Activated naive CD8-positive, alpha-beta T cell treated with anti-CD3 and anti-CD28 coated beads, Interleukin-2, amount 10 ng/mL, durations not matched to agents 7 days and 5 days (primary cell): ENCODE measurements at regions not wholly inside any gene's neighbourhood (a gene's known extent, or its start where the extent isn't known, plus 50 kb on each side); places are given as distances from the start of the nearest gene placed in this dataset.

ENCODE experiments used
- ATAC-seq: fragments of 150-1000 bp; cut with Tn5 transposase; one replicate; pipeline ENCODE4 v1.10.0; 2021; ENCODE audit warnings: low read depth, moderate library complexity
- POLR2A ChIA-PET: fragments of 350-600 bp; sonication (Branson Sonifier 250); formaldehyde crosslinking; loops from one replicate; lab custom pipeline; 2021; ENCODE audit warnings: antibody characterized with exemption; lab: Charles Lee
- DNase-seq: peaks from one replicate; pipeline ENCODE4 v3.0.0; 2021
- H3K27ac Mint-ChIP-seq: one replicate; pipeline ENCODE4 v1.8.0; 2022; ENCODE audit warnings: mild to moderate bottlenecking, mixed read lengths
- H3K27me3 Mint-ChIP-seq: one replicate; pipeline ENCODE4 v1.8.0; 2022; ENCODE audit warnings: mild to moderate bottlenecking, moderate library complexity, mixed read lengths
- H3K36me3 Mint-ChIP-seq: one replicate; pipeline ENCODE4 v1.8.0; 2021; ENCODE audit warnings: mild to moderate bottlenecking, mixed read lengths
- H3K4me1 Mint-ChIP-seq: one replicate; pipeline ENCODE4 v1.8.0; 2021; ENCODE audit warnings: mixed read lengths
- H3K4me3 Mint-ChIP-seq: one replicate; pipeline ENCODE4 v1.8.0; 2022; ENCODE audit warnings: mild to moderate bottlenecking, moderate library complexity, mixed read lengths
- H3K9me3 Mint-ChIP-seq: one replicate; pipeline ENCODE4 v1.8.0; 2021; ENCODE audit warnings: mixed read lengths

- Mint-ChIP-seq H3K36me3 (no peaks in the 10 kb centered on the region), H3K27ac (no peak overlapping the region), H3K4me1 (no peaks in the 10 kb centered on the region), H3K27me3 (no peaks in the 10 kb centered on the region), H3K9me3 (peaks cover 2% of the 10 kb centered on the region), H3K4me3 (no peak overlapping the region)
- POLR2A ChIA-PET, result no interaction called here
- ATAC-seq (no peak), DNase-seq (no peak)
These were observed 150.6 kb upstream of the AGAP1 start for GRCh38 chr2:235343156-235343774.

- H3K4me1 Mint-ChIP-seq, result no peaks in the 10 kb centered on the region
These were observed 150.0 kb upstream of the AGAP1 start for GRCh38 chr2:235343869-235344268.

GRCh38 chr2:235345745-235346144, 148.1 kb upstream of the AGAP1 start:
- no peak for DNase-seq
- Mint-ChIP-seq H3K9me3 (peaks cover 2% of the 10 kb centered on the region), H3K27ac (no peak overlapping the region), H3K36me3 (no peaks in the 10 kb centered on the region), H3K27me3 (no peaks in the 10 kb centered on the region), H3K4me1 (no peaks in the 10 kb centered on the region), H3K4me3 (no peak overlapping the region)
- no peak for ATAC-seq
- POLR2A ChIA-PET, result no interaction called here

More at GRCh38 chr2:235343869-235344268, 150.0 kb upstream of the AGAP1 start:
- H3K9me3 Mint-ChIP-seq, result peaks cover 2% of the 10 kb centered on the region
- POLR2A ChIA-PET, result no interaction called here
- no peaks in the 10 kb centered on the region for H3K36me3 Mint-ChIP-seq
- no peak overlapping the region for H3K27ac Mint-ChIP-seq
- DNase-seq (no peak), ATAC-seq (no peak)
- no peak overlapping the region for H3K4me3 Mint-ChIP-seq
- H3K27me3 Mint-ChIP-seq, result no peaks in the 10 kb centered on the region

GRCh38 chr2:235347691-235348090, 146.2 kb upstream of the AGAP1 start:
- no peak for ATAC-seq
- POLR2A ChIA-PET, result no interaction called here
- H3K4me1 Mint-ChIP-seq, result no peaks in the 10 kb centered on the region
- H3K4me3 Mint-ChIP-seq, result no peak overlapping the region
- H3K27me3 Mint-ChIP-seq, result peaks cover 1% of the 10 kb centered on the region
- no peak for DNase-seq
- H3K9me3 Mint-ChIP-seq, result peaks cover 2% of the 10 kb centered on the region
- H3K36me3 Mint-ChIP-seq, result no peaks in the 10 kb centered on the region
- no peak overlapping the region for H3K27ac Mint-ChIP-seq

- POLR2A ChIA-PET, result no interaction called here
- H3K4me3 Mint-ChIP-seq, result no peak overlapping the region
- H3K4me1 Mint-ChIP-seq, result no peaks in the 10 kb centered on the region
- H3K9me3 Mint-ChIP-seq, result peaks cover 2% of the 10 kb centered on the region
- ATAC-seq (no peak), DNase-seq (no peak)
- H3K36me3 Mint-ChIP-seq, result no peaks in the 10 kb centered on the region
- peaks cover 1% of the 10 kb centered on the region for H3K27me3 Mint-ChIP-seq
- no peak overlapping the region for H3K27ac Mint-ChIP-seq
These were observed 145.5 kb upstream of the AGAP1 start for GRCh38 chr2:235348329-235348728.

- no peak for ATAC-seq
- DNase-seq, result no peak
- no peak overlapping the region for H3K27ac Mint-ChIP-seq
- no peak overlapping the region for H3K4me3 Mint-ChIP-seq
- no peaks in the 10 kb centered on the region for H3K36me3 Mint-ChIP-seq
- POLR2A ChIA-PET, result no interaction called here
- H3K9me3 Mint-ChIP-seq, result peaks cover 2% of the 10 kb centered on the region
- peaks cover 1% of the 10 kb centered on the region for H3K27me3 Mint-ChIP-seq
- no peaks in the 10 kb centered on the region for H3K4me1 Mint-ChIP-seq
These were observed 143.6 kb upstream of the AGAP1 start for GRCh38 chr2:235350234-235350633.

GRCh38 chr2:235352541-235352940, 141.3 kb upstream of the AGAP1 start:
- ATAC-seq (no peak), DNase-seq (no peak)
- Mint-ChIP-seq H3K4me1 (no peaks in the 10 kb centered on the region), H3K4me3 (no peak overlapping the region), H3K27me3 (peaks cover 1% of the 10 kb centered on the region), H3K36me3 (no peaks in the 10 kb centered on the region), H3K27ac (no peak overlapping the region), H3K9me3 (no peaks in the 10 kb centered on the region)
- POLR2A ChIA-PET, result no interaction called here

- H3K9me3 Mint-ChIP-seq, result no peaks in the 10 kb centered on the region
- H3K36me3 Mint-ChIP-seq, result no peaks in the 10 kb centered on the region
- DNase-seq, result no peak
- no peak overlapping the region for H3K27ac Mint-ChIP-seq
- no peaks in the 10 kb centered on the region for H3K4me1 Mint-ChIP-seq
- POLR2A ChIA-PET, result no interaction called here
- H3K4me3 Mint-ChIP-seq, result no peak overlapping the region
- H3K27me3 Mint-ChIP-seq, result no peaks in the 10 kb centered on the region
- no peak for ATAC-seq
These were observed 136.0 kb upstream of the AGAP1 start for GRCh38 chr2:235357881-235358280.

GRCh38 chr2:235358981-235359471, 134.8 kb upstream of the AGAP1 start:
- H3K4me3 Mint-ChIP-seq, result no peak overlapping the region
- no peaks in the 10 kb centered on the region for H3K36me3 Mint-ChIP-seq
- no peak overlapping the region for H3K27ac Mint-ChIP-seq
- H3K9me3 Mint-ChIP-seq, result no peaks in the 10 kb centered on the region
- H3K4me1 Mint-ChIP-seq, result no peaks in the 10 kb centered on the region
- DNase-seq, result no peak
- ATAC-seq, result no peak
- POLR2A ChIA-PET, result no interaction called here
- H3K27me3 Mint-ChIP-seq, result no peaks in the 10 kb centered on the region

- POLR2A ChIA-PET, result no interaction called here
- Mint-ChIP-seq H3K36me3 (no peaks in the 10 kb centered on the region), H3K27ac (no peak overlapping the region), H3K9me3 (no peaks in the 10 kb centered on the region), H3K4me1 (no peaks in the 10 kb centered on the region), H3K4me3 (no peak overlapping the region), H3K27me3 (no peaks in the 10 kb centered on the region)
- ATAC-seq (no peak), DNase-seq (no peak)
These were observed 133.4 kb upstream of the AGAP1 start for GRCh38 chr2:235360446-235360845.

- Mint-ChIP-seq H3K36me3 (no peaks in the 10 kb centered on the region), H3K9me3 (no peaks in the 10 kb centered on the region), H3K27me3 (no peaks in the 10 kb centered on the region), H3K27ac (no peak overlapping the region), H3K4me1 (no peaks in the 10 kb centered on the region), H3K4me3 (no peak overlapping the region)
- DNase-seq (no peak), ATAC-seq (no peak)
- POLR2A ChIA-PET, result no interaction called here
These were observed 128.1 kb upstream of the AGAP1 start for GRCh38 chr2:235365743-235366142.

GRCh38 chr2:235366390-235366789, 127.5 kb upstream of the AGAP1 start:
- no peak for ATAC-seq
- Mint-ChIP-seq H3K9me3 (no peaks in the 10 kb centered on the region), H3K27ac (no peak overlapping the region), H3K4me1 (no peaks in the 10 kb centered on the region), H3K4me3 (no peak overlapping the region), H3K36me3 (no peaks in the 10 kb centered on the region), H3K27me3 (no peaks in the 10 kb centered on the region)
- DNase-seq, result no peak
- POLR2A ChIA-PET, result no interaction called here

- no peaks in the 10 kb centered on the region for H3K4me1 Mint-ChIP-seq
- POLR2A ChIA-PET, result no interaction called here
- no peak overlapping the region for H3K4me3 Mint-ChIP-seq
- ATAC-seq (no peak), DNase-seq (no peak)
- no peaks in the 10 kb centered on the region for H3K27me3 Mint-ChIP-seq
- H3K27ac Mint-ChIP-seq, result no peak overlapping the region
- H3K36me3 Mint-ChIP-seq, result no peaks in the 10 kb centered on the region
- H3K9me3 Mint-ChIP-seq, result no peaks in the 10 kb centered on the region
These were observed 127.0 kb upstream of the AGAP1 start for GRCh38 chr2:235366807-235367206.

GRCh38 chr2:235371018-235371417, 122.8 kb upstream of the AGAP1 start:
- Mint-ChIP-seq H3K27me3 (peaks cover 3% of the 10 kb centered on the region), H3K4me3 (no peak overlapping the region), H3K36me3 (no peaks in the 10 kb centered on the region), H3K9me3 (no peaks in the 10 kb centered on the region), H3K4me1 (no peaks in the 10 kb centered on the region), H3K27ac (no peak overlapping the region)
- ATAC-seq (no peak), DNase-seq (no peak)
- POLR2A ChIA-PET, result no interaction called here
